IgD-negative memory B cell (primary cell): ENCODE measurements at regions not wholly inside any gene's neighbourhood (a gene's known extent, or its start where the extent isn't known, plus 50 kb on each side); places are given as distances from the start of the nearest gene placed in this dataset.

ENCODE experiments used
- H3K27ac Mint-ChIP-seq, 3 donors: one replicate each; pipeline ENCODE4 v1.8.0; 2020 to 2022; ENCODE audit warnings: mild to moderate bottlenecking in 3 of 3, mixed read lengths in 3 of 3, moderate library complexity in 1 of 3
- H3K27me3 Mint-ChIP-seq: one replicate; pipeline ENCODE4 v1.8.0; 2021; ENCODE audit warnings: mixed read lengths
- H3K36me3 Mint-ChIP-seq: one replicate; pipeline ENCODE4 v1.8.0; 2020; ENCODE audit warnings: mild to moderate bottlenecking, mixed read lengths
- H3K4me1 Mint-ChIP-seq, 3 donors: one replicate each; pipeline ENCODE4 v1.8.0; 2020 to 2022; ENCODE audit warnings: mixed read lengths in 3 of 3, mild to moderate bottlenecking in 1 of 3
- H3K4me3 Mint-ChIP-seq, 4 donors: one replicate each; pipeline ENCODE4 v1.8.0; 2020 to 2022; ENCODE audit warnings: mild to moderate bottlenecking in 4 of 4, mixed read lengths in 4 of 4, moderate library complexity in 3 of 4
- H3K9me3 Mint-ChIP-seq, 3 donors: one replicate each; pipeline ENCODE4 v1.8.0; 2020 to 2021; ENCODE audit warnings: mixed read lengths in 3 of 3, mild to moderate bottlenecking in 1 of 3

DNA sequence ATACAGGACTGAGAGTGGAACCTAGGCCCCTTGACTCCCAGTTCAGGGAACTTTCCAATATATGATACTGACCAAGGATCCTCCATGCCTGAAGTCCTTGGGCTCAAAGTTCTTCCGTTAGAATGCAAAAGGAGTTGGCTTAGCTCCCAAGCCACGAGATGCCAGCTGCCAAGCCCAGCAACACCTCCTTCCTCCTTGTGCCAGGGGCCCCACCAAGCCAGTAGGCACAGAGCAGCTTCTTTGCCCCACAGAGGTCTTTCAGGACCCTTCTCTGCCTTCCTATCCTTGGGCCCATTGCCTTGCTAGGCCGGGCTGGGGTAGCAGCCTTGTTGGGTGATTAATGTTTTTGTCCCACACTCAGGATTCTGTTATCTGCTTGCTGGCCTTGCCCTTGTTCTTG lies 105.6 kb downstream of the EFNB1 start:
- peaks cover 0 to 4% (median 0%) of the 10 kb centered on the region in 3 donors for H3K4me1 Mint-ChIP-seq
- no peaks in the 10 kb centered on the region for H3K9me3 Mint-ChIP-seq
- H3K4me3 Mint-ChIP-seq: no peak overlapping the region
- H3K27ac Mint-ChIP-seq: no peak overlapping the region
- H3K36me3 Mint-ChIP-seq: no peaks in the 10 kb centered on the region
- H3K27me3 Mint-ChIP-seq: peaks cover 7% of the 10 kb centered on the region

DNA sequence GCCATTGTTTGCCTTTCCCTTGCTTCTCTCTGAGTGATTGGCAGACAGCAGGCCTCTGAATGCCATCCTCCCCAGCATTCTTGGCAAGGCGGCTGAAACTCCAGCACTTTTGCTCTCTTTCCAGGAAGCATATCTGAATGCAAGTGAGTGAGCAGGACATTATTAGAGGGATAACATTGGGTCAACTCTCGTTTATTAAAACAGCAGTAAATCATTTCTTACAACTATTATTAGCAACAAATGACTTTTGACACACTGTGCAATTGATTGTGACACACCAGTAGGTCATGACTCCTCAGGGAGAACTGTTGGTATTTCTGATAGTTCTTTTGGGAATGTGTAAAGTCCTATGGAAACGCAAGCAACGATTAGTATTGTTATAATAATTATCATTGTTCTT lies 103.8 kb downstream of the EFNB1 start:
- Mint-ChIP-seq H3K36me3 (no peaks in the 10 kb centered on the region), H3K4me1 (peaks cover 0 to 4% (median 0%) of the 10 kb centered on the region in 3 donors), H3K27me3 (peaks cover 5% of the 10 kb centered on the region), H3K9me3 (no peaks in the 10 kb centered on the region), H3K4me3 (no peak overlapping the region), H3K27ac (no peak overlapping the region)

DNA sequence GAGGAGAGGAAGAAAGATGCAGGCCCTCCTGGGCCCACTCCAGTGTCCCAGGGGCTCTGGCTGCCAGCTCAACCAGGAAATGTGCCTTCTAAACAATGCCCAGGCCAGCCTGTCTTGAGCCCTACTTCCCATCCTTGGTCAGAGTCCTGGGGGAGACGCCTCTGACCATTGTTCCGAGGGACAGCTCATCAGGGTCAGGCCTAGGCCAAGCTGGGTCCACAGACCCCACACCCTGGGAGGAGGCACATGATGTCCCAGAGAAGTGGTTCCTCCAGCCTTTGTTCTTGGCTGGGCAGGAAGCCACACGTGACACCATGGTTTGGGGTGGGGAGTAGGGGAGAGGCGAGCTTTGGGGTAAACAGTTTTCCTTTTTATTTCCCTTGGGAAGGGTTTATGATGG lies 102.5 kb downstream of the EFNB1 start:
- H3K4me1 Mint-ChIP-seq: peaks cover 0 to 4% (median 0%) of the 10 kb centered on the region in 3 donors
- H3K27me3 Mint-ChIP-seq: peaks cover 5% of the 10 kb centered on the region
- H3K4me3 Mint-ChIP-seq: no peak overlapping the region
- H3K27ac Mint-ChIP-seq: no peak overlapping the region
- no peaks in the 10 kb centered on the region for H3K36me3 Mint-ChIP-seq
- H3K9me3 Mint-ChIP-seq: no peaks in the 10 kb centered on the region

DNA sequence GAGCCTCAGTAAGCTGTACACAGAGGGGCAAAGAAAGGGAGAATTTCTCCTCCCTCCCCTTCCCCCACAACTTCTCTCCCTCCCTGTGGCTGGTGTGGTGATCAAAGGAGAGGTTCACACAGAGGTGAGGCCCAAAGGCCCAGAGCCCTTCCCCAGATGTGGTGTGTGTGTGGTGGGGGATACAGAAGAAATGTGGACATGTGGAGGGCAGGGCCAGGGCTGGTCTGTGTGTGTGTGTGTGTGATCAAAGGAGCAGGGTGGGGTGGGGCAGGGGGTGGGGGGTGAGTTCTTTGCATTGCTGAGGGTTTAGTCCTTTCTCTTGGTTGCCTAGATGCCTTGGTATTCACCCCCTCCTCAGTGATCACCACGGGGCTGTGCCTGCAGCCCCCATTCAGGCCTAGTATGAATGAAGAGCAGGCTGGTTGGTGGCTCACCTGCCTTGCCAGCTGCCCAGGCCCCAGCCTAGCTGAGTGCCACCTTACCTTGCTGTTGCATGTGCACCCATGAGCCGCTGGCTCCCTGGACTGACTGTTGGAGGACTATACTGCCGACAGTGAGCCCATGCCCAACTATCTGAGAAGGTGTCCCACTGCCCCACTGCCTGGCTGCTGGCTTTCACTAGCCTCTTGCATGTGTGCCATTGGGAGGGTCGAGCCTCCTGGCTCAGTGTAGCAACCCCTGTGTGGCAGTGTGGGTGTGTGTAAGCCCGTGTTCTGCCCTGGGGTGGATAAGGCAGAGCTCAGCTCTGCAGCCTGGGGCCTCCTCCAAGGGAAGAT lies 101.9 kb downstream of the EFNB1 start:
- Mint-ChIP-seq H3K27ac (no peak overlapping the region), H3K9me3 (no peaks in the 10 kb centered on the region), H3K36me3 (no peaks in the 10 kb centered on the region), H3K4me3 (no peak overlapping the region), H3K27me3 (peaks cover 1% of the 10 kb centered on the region), H3K4me1 (peaks cover 0 to 4% (median 0%) of the 10 kb centered on the region in 3 donors)

DNA sequence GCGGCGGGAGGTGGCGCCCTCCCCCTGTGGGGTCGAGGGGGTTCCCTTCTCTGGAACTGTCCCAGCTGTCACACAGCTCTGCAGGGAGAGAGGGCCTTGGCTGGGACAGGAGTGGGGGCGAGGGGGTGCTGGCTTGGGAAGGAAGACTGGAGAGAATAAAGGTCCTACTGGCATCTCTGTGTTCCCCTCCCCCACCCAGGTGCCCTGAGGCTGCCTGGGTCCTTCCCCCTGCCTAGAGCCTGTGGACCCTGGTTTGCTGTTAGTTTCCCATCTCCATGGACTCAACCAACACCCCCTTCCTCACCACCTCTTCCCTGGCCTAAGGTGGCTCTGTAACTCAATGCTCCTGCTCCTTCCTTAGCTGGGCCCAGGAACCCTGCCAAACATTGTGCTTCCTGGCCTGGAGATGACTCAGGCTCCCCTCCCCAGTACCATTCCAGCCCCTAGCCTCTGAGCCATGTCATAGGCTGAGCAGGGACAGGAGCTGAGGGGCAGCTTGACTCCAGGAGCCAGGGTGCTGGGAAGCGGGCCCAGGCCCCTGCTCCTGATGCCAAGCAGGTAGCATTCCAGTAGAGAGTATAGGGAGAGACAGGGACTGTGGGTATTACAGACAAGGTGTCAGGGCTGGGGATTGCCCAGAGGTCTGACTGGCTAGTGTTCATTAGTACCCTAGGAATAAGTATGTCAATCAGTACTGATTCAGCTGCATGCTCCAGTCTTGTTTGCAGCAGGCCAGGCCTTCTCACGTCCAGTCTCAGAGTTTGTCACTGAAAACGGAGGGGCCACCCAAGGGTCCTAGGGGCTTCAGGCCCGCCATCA lies 100.7 kb downstream of the EFNB1 start:
- no peaks in the 10 kb centered on the region for H3K36me3 Mint-ChIP-seq

DNA sequence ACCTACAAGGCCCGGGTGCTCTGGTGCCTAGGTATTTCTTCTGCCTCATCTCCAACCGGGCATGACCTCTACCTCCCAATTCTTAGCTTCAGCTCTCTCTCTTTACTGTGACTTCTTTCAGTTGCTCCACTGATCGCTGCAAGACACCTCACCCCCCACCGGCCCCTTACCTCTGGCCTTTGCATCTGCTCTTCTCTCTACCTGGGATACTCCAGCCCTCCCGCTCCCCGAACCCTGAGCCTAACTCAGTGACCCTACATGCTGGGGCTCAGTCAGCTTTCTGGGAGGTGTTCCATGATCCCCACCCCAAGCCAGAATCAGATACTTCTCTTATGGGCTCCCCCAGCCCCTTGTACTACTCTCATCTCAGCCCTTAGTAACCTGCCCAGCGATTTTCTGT lies 99.6 kb downstream of the EFNB1 start:
- Mint-ChIP-seq H3K27me3 (peaks cover 1% of the 10 kb centered on the region), H3K9me3 (no peaks in the 10 kb centered on the region), H3K4me1 (no peaks in the 10 kb centered on the region), H3K4me3 (no peak overlapping the region), H3K36me3 (no peaks in the 10 kb centered on the region), H3K27ac (no peak overlapping the region)

More for the DNA sequence above, 100.7 kb downstream of the EFNB1 start:
- no peak overlapping the region for H3K27ac Mint-ChIP-seq
- no peak overlapping the region for H3K4me3 Mint-ChIP-seq
- H3K4me1 Mint-ChIP-seq: no peaks in the 10 kb centered on the region
- no peaks in the 10 kb centered on the region for H3K9me3 Mint-ChIP-seq
- H3K27me3 Mint-ChIP-seq: peaks cover 1% of the 10 kb centered on the region

DNA sequence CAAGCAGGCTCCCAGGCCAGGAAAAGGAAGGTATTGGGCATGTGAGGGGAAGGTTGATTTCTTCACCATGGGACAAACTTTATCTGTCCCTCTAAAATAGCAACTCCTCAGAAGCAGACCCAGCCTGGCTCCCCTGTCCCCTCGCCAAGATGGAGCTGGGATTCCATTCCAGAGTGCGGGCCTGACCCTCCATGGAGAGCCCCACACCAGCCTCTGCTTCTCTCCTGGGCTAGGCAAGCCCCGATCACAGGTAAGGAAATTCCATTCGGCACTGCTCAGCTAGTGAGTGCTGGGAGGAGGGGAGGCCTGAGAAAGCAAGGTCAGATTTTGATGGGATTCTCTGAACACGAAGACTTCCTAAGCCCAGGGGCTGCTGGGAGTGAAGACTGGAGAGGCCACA lies 98.4 kb downstream of the EFNB1 start:
- Mint-ChIP-seq H3K4me3 (no peak overlapping the region), H3K36me3 (no peaks in the 10 kb centered on the region), H3K27ac (no peak overlapping the region), H3K9me3 (peaks cover 0 to 1% (median 0%) of the 10 kb centered on the region in 3 donors), H3K4me1 (no peaks in the 10 kb centered on the region), H3K27me3 (peaks cover 1% of the 10 kb centered on the region)

DNA sequence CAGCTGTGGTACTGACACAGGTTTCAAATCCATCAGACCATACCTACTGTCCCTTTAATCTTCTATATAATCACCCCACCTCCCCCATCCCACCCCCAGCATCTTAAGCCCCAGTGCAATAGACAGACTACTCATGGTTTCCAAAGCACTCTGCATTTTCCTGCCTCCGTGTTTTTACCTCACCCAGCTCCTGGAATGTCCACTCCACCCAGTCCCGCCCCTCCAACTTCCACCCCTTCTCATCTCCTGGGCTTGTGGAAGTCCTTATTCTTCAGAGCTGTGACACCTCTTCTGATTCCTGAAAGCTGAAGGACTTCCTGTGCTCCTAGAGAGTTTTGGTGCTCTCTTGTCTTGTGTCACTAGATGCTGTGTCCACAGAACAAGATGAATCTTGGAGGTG lies 94.3 kb downstream of the EFNB1 start:
- peaks cover 1% of the 10 kb centered on the region for H3K27me3 Mint-ChIP-seq
- H3K9me3 Mint-ChIP-seq: peaks cover 0 to 1% (median 0%) of the 10 kb centered on the region in 3 donors

DNA sequence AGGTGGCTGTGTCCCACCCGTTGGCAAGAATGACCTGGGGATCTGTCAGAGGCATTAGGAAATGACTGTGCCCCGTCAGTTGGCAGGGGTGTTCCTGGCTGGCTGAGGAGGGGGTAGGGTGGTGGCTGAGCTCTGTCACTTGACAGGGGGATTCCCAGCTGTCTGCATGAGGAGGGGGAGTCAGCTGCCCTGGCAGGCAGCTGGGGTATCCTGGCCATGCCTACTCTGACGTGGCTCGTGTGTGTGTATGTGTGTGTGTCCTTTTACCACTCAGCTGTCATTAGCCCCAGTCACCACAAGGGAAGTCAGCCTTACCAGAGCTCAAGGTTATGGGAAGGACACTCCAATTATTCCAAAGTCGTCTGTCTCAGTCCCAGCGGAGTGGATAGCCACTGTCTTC lies 93.2 kb downstream of the EFNB1 start:
- peaks cover 1% of the 10 kb centered on the region for H3K27me3 Mint-ChIP-seq
- peaks cover 0 to 1% (median 0%) of the 10 kb centered on the region in 3 donors for H3K9me3 Mint-ChIP-seq
- no peaks in the 10 kb centered on the region for H3K36me3 Mint-ChIP-seq
- peak overlapping the region in 1 of 4 donors; percentile 47 for H3K4me3 Mint-ChIP-seq
- no peak overlapping the region for H3K27ac Mint-ChIP-seq
- peaks cover 0 to 2% (median 0%) of the 10 kb centered on the region in 3 donors for H3K4me1 Mint-ChIP-seq

More for the DNA sequence above, 94.3 kb downstream of the EFNB1 start:
- no peak overlapping the region for H3K27ac Mint-ChIP-seq
- H3K36me3 Mint-ChIP-seq: no peaks in the 10 kb centered on the region
- no peak overlapping the region for H3K4me3 Mint-ChIP-seq
- peaks cover 0 to 2% (median 0%) of the 10 kb centered on the region in 3 donors for H3K4me1 Mint-ChIP-seq

DNA sequence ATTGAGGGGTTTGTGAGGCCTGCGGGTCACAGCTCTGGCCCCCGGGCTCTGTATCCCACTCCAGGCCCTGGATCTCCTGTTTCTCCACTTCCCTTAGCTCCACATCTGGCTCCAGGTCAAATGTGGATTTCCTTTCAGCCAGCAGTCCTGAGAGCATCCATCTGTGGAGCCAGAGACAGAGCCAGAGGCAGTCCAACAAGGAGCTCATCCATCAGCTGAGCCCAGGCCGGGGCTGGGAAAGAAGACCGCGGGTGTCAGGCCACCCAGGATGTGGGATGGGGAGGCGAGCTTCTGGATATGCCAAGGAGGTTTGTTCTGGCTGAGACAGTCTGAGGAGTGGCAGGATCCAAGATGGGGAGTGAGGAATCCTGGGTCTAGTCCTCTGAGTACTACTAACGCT lies 91.7 kb downstream of the EFNB1 start:
- peaks cover 0 to 2% (median 0%) of the 10 kb centered on the region in 3 donors for H3K4me1 Mint-ChIP-seq
- peaks cover 0 to 1% (median 0%) of the 10 kb centered on the region in 3 donors for H3K9me3 Mint-ChIP-seq
- H3K27me3 Mint-ChIP-seq: peaks cover 1% of the 10 kb centered on the region
- H3K4me3 Mint-ChIP-seq: no peak overlapping the region
- H3K27ac Mint-ChIP-seq: no peak overlapping the region
- no peaks in the 10 kb centered on the region for H3K36me3 Mint-ChIP-seq

DNA sequence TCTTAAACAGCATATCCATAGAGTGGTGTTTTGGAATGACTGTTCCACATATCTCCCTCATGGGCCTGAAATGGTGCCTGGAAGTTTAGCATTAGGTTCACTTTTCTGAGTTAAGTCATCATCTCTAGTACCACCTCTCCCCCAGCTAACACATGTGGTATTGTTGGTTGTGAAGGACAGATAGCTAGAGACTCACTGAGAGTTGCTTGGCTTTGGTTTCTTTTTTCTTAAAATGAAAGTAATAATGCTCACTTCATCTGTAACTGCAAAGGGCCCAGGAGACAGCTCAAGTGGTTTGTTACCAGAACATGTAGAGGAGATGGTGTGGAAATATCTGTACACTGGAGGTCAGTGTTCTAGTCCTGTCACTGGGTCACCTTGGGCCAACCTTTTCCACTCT lies 90.9 kb downstream of the EFNB1 start:
- Mint-ChIP-seq H3K9me3 (peaks cover 0 to 1% (median 0%) of the 10 kb centered on the region in 3 donors), H3K36me3 (no peaks in the 10 kb centered on the region), H3K27ac (no peak overlapping the region), H3K27me3 (peaks cover 1% of the 10 kb centered on the region), H3K4me3 (no peak overlapping the region), H3K4me1 (peaks cover 0 to 2% (median 0%) of the 10 kb centered on the region in 3 donors)

DNA sequence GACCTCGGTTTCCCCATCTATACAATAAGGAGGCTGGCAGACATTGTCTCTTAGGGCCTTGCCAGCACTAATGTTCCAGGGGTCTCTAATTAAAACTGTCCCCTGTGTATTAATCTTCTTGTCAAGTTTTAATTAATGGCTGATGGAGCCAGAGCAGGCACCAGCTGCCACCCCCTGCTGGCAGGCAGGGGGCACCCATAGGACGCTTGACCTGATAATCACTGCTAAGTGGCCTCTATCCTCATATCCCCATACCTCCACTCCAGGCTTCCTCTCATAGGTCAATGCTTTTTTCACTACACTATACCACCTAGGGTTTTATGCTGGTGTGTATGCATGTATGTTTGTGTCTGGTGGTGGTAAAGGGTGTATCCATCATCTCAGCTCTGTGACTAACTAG lies 89.4 kb downstream of the EFNB1 start:
- Mint-ChIP-seq H3K27ac (no peak overlapping the region), H3K27me3 (peaks cover 1% of the 10 kb centered on the region), H3K4me1 (peaks cover 0 to 2% (median 0%) of the 10 kb centered on the region in 3 donors), H3K4me3 (peak overlapping the region in 1 of 4 donors; percentile 12), H3K9me3 (peaks cover 0 to under 1% (median 0%) of the 10 kb centered on the region in 3 donors), H3K36me3 (no peaks in the 10 kb centered on the region)

DNA sequence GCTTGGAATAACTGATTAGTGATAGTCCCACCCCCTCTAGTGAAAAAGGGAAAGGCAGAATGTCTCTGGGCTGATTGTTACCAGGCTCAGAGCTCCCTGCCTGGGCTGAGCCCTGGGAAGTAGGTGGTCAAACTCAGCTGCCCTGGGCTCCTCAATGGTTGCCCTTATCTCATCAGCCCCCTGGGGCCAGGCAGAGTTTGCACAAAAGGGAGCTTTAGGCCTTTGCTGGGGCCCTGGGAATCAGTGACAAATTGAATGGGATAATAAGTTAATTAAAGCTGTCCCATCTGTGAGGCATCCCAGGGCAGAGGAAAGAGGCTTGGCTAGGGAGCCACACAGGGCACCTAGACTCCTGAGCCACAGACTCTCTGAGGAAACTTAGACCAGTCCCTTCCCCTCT lies 89.0 kb downstream of the EFNB1 start:
- Mint-ChIP-seq H3K27ac (no peak overlapping the region), H3K9me3 (no peaks in the 10 kb centered on the region), H3K4me1 (peaks cover 0 to 2% (median 0%) of the 10 kb centered on the region in 3 donors), H3K27me3 (peaks cover 1% of the 10 kb centered on the region), H3K36me3 (peaks cover 1% of the 10 kb centered on the region), H3K4me3 (no peak overlapping the region)

DNA sequence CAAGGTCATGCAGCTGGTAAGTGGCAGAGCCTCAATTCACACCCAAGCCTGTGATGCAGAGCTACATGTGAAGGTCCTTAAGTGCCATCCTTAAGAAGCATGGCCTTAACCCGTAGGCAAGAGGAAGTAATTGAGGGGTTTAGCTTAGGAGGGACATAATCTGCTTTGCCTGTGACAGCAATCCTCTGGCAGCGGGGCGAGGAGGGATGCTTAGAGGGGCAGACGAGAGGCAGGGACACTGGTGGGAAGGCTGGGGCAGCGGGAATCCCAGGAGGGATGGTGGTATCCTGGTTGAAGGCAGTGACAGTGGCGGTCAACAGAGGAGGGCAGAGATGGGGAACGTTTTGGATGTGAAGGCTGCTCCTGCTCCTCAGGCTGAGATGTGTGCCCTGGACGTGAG lies 88.1 kb downstream of the EFNB1 start:
- Mint-ChIP-seq H3K9me3 (no peaks in the 10 kb centered on the region), H3K4me3 (no peak overlapping the region), H3K36me3 (peaks cover 1% of the 10 kb centered on the region), H3K27ac (peak overlapping the region in 1 of 3 donors; percentile 58), H3K27me3 (peaks cover 1% of the 10 kb centered on the region), H3K4me1 (peaks cover 0 to 2% (median 0%) of the 10 kb centered on the region in 3 donors)

DNA sequence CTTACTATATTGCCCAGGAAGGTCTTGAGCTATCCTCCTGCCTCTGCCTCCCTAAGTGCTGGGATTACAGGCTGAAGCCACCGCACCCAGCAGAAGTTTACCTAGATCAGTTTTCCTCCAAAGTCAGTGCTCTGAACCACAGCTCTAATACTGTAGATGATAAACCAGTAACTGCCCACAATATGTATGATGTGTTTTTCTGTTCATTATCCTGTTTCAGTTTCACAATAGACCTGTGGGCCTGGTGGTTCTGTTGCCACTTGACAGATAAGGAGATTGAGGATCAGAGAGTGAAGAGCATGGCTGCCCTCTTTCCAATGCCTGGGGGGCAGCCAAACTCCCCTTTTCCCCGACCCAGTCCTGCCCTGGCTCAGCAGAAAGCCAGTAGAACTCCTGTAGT lies 87.0 kb downstream of the EFNB1 start:
- peaks cover 1% of the 10 kb centered on the region for H3K27me3 Mint-ChIP-seq
- H3K4me1 Mint-ChIP-seq: peaks cover 0 to 2% (median 0%) of the 10 kb centered on the region in 3 donors
- peaks cover 1% of the 10 kb centered on the region for H3K36me3 Mint-ChIP-seq
- no peak overlapping the region for H3K27ac Mint-ChIP-seq
- no peak overlapping the region for H3K4me3 Mint-ChIP-seq
- H3K9me3 Mint-ChIP-seq: no peaks in the 10 kb centered on the region
